ENCODE measurements at regions not wholly inside any gene's neighbourhood (a gene's known extent, or its start where the extent isn't known, plus 50 kb on each side); places are given as distances from the start of the nearest gene placed in this dataset.

DNA sequence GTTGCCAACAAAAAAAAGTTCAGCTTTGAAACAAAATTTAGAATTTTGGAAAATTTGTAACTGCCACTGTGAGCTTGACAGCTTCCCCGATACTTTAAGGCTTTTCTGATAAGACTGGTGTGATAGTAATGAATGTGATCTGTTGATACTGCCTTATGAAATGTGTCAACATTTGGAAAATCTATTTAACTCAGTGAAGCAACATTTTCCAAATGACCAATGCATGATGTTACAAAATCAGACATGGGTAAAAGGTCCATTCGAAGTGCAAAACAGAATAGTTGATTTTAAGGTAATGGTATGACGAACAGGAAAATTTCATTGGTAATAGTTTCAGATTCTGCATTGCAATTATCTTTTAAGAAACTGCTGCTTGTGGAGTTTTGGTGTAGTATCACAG, 175.4 kb downstream of the SEM1 start:
- no peak overlapping the region for H2AFZ ChIP-seq (ENCODE audit: low read depth)
- no peak for TF ChIP-seq CTCF (conservative IDR thresholded peaks at IDR 0.05; ENCODE audit: low read depth, low read length)
- no peak overlapping the region for H3K27ac ChIP-seq
- no peak overlapping the region for H3K9ac ChIP-seq
- H3K4me1 ChIP-seq (ENCODE audit: low read depth, poor library complexity, severe bottlenecking), result no peaks in the 10 kb centered on the region
- no peaks in the 10 kb centered on the region for H3K79me2 ChIP-seq (ENCODE audit: insufficient read depth, low read depth)
- H3K36me3 ChIP-seq (ENCODE audit: insufficient read depth), result no peaks in the 10 kb centered on the region
- H3K4me2 ChIP-seq, result no peak overlapping the region
- H3K27me3 ChIP-seq (ENCODE audit: insufficient read depth, low read depth), result no peaks in the 10 kb centered on the region
- no peaks in the 10 kb centered on the region for H4K20me1 ChIP-seq (ENCODE audit: insufficient read depth)
- no peak overlapping the region for H3K4me3 ChIP-seq (IDR thresholded peaks at IDR 0.05; ENCODE audit: insufficient read depth, low read depth, low read length)

GRCh38 chr7:96532428-96532935, 177.2 kb downstream of the SEM1 start:
- Histone ChIP-seq H3K4me1 (ENCODE audit: low read depth, poor library complexity, severe bottlenecking) (no peaks in the 10 kb centered on the region), H3K9ac (no peak overlapping the region), H4K20me1 (ENCODE audit: insufficient read depth) (no peaks in the 10 kb centered on the region), H3K36me3 (ENCODE audit: insufficient read depth) (no peaks in the 10 kb centered on the region), H3K27ac (no peak overlapping the region), H3K27me3 (ENCODE audit: insufficient read depth, low read depth) (no peaks in the 10 kb centered on the region), H3K4me2 (no peak overlapping the region), H3K4me3 (IDR thresholded peaks at IDR 0.05; ENCODE audit: insufficient read depth, low read depth, low read length) (no peak overlapping the region), H2AFZ (ENCODE audit: low read depth) (no peak overlapping the region), H3K79me2 (ENCODE audit: insufficient read depth, low read depth) (no peaks in the 10 kb centered on the region)
- TF ChIP-seq CTCF (conservative IDR thresholded peaks at IDR 0.05; ENCODE audit: low read depth, low read length), result no peak

- no peak overlapping the region for H3K4me2 ChIP-seq
- H4K20me1 ChIP-seq (ENCODE audit: insufficient read depth), result no peaks in the 10 kb centered on the region
- no peaks in the 10 kb centered on the region for H3K4me1 ChIP-seq (ENCODE audit: low read depth, poor library complexity, severe bottlenecking)
- H3K27ac ChIP-seq, result no peak overlapping the region
- no peaks in the 10 kb centered on the region for H3K79me2 ChIP-seq (ENCODE audit: insufficient read depth, low read depth)
- H2AFZ ChIP-seq (ENCODE audit: low read depth), result no peak overlapping the region
- no peak overlapping the region for H3K4me3 ChIP-seq (IDR thresholded peaks at IDR 0.05; ENCODE audit: insufficient read depth, low read depth, low read length)
- H3K9ac ChIP-seq, result no peak overlapping the region
- no peaks in the 10 kb centered on the region for H3K27me3 ChIP-seq (ENCODE audit: insufficient read depth, low read depth)
- no peaks in the 10 kb centered on the region for H3K36me3 ChIP-seq (ENCODE audit: insufficient read depth)
- no peak for TF ChIP-seq CTCF (conservative IDR thresholded peaks at IDR 0.05; ENCODE audit: low read depth, low read length)
Observed at GRCh38 chr7:96531331-96531730, 178.3 kb downstream of the SEM1 start.

GRCh38 chr7:96530786-96531185, 178.9 kb downstream of the SEM1 start:
- Histone ChIP-seq H3K4me3 (IDR thresholded peaks at IDR 0.05; ENCODE audit: insufficient read depth, low read depth, low read length) (no peak overlapping the region), H3K4me2 (no peak overlapping the region), H3K36me3 (ENCODE audit: insufficient read depth) (no peaks in the 10 kb centered on the region), H2AFZ (ENCODE audit: low read depth) (no peak overlapping the region), H4K20me1 (ENCODE audit: insufficient read depth) (no peaks in the 10 kb centered on the region), H3K79me2 (ENCODE audit: insufficient read depth, low read depth) (no peaks in the 10 kb centered on the region), H3K4me1 (ENCODE audit: low read depth, poor library complexity, severe bottlenecking) (no peaks in the 10 kb centered on the region), H3K27me3 (ENCODE audit: insufficient read depth, low read depth) (no peaks in the 10 kb centered on the region), H3K27ac (no peak overlapping the region), H3K9ac (no peak overlapping the region)
- TF ChIP-seq CTCF (conservative IDR thresholded peaks at IDR 0.05; ENCODE audit: low read depth, low read length), result no peak

Measured in KMS-11 (cell line).